Panc1 (cell line): ENCODE measurements at regions not wholly inside any gene's neighbourhood (a gene's known extent, or its start where the extent isn't known, plus 50 kb on each side); places are given as distances from the start of the nearest gene placed in this dataset.

Source experiments
- CTCF ChIP-seq: fragments of 450-650 bp; IDR thresholded peaks from 2 replicates; pipeline ENCODE4 v1.5.1; 2017; ENCODE audit warnings: mild to moderate bottlenecking
- POLR2AphosphoS5 ChIP-seq: IDR thresholded peaks from 2 replicates; pipeline ENCODE4 v1.6.1; 2012; ENCODE audit warnings: mild to moderate bottlenecking, low read depth, low read length, moderate library complexity
- REST ChIP-seq, 2 experiments: IDR thresholded peaks; 2 replicates each; pipeline ENCODE4 v1.6.1; 2011 to 2012; ENCODE audit warnings: low read depth in 2 of 2, control low read depth in 1 of 2, low read length in 1 of 2, mild to moderate bottlenecking in 1 of 2, moderate library complexity in 1 of 2; ENCODE audit not compliant: insufficient read depth in 1 of 2

GRCh38 chr3:162391301-162391700, 894.7 kb downstream of the OTOL1 start:
- TF ChIP-seq CTCF (no peak), REST (IDR thresholded peaks at IDR 0.05; ENCODE audit: insufficient read depth in 1 of 2, low read depth in 2 of 2, low read length in 1 of 2) (no peak), POLR2AphosphoS5 (no peak)
